ENCODE measurements at regions not wholly inside any gene's neighbourhood (a gene's known extent, or its start where the extent isn't known, plus 50 kb on each side); places are given as distances from the start of the nearest gene placed in this dataset.

GRCh38 chr9:18357321-18357720 lies 116.6 kb upstream of the ADAMTSL1 start:
- no peak overlapping the region for H3K4ac ChIP-seq (ENCODE audit: low read depth, low read length)
- H3K23ac ChIP-seq (ENCODE audit: insufficient read length, low read depth, low read length) = no peak overlapping the region
- H3K23me2 ChIP-seq (ENCODE audit: insufficient read length, low read depth, low read length, poor library complexity, severe bottlenecking) = no peaks in the 10 kb centered on the region
- H2BK12ac ChIP-seq (ENCODE audit: insufficient read length, low read depth, low read length) = no peak overlapping the region
- H2BK5ac ChIP-seq (ENCODE audit: insufficient read length, low read length) = no peak overlapping the region
- H2BK120ac ChIP-seq (ENCODE audit: low read depth, low read length, poor library complexity, severe bottlenecking) = no peak overlapping the region
- Mint-ChIP-seq H3K9me3 (no peaks in the 10 kb centered on the region), H3K4me3 (no peak overlapping the region), H3K27me3 (ENCODE audit: low read depth) (no peaks in the 10 kb centered on the region), H3K36me3 (ENCODE audit: insufficient read depth in 1 of 3, low read depth in 3 of 3) (no peaks in the 10 kb centered on the region), H3K4me1 (no peaks in the 10 kb centered on the region; a peak in 1 of 4 replicates), H3K27ac (no peak overlapping the region)
- no peak overlapping the region for H3K18ac ChIP-seq (ENCODE audit: insufficient read length, low read depth, low read length)
- no peak overlapping the region for H3K27ac ChIP-seq (ENCODE audit: insufficient read length, low read depth, low read length)
- H2AK5ac ChIP-seq (ENCODE audit: insufficient read length, low read length) = no peak overlapping the region
- H3K4me1 ChIP-seq (ENCODE audit: insufficient read depth, low read length) = no peaks in the 10 kb centered on the region
- no peak overlapping the region for H2BK15ac ChIP-seq (ENCODE audit: low read depth, low read length)
- H4K5ac ChIP-seq (ENCODE audit: insufficient read length, low read depth, low read length) = no peak overlapping the region
- no peaks in the 10 kb centered on the region for H3K27me3 ChIP-seq (ENCODE audit: insufficient read depth, low read length)
- H3T11ph ChIP-seq (ENCODE audit: low read length) = no peak overlapping the region
- H2AFZ ChIP-seq (ENCODE audit: low read length) = no peak overlapping the region
- H3K9me3 ChIP-seq (ENCODE audit: control insufficient read depth, low read depth, low read length) = no peaks in the 10 kb centered on the region
- no peak overlapping the region for H2BK20ac ChIP-seq (ENCODE audit: low read depth, low read length, poor library complexity, severe bottlenecking)
- no peak overlapping the region for H3K56ac ChIP-seq (ENCODE audit: insufficient read length, low read depth, low read length)
- no peak overlapping the region for H4K91ac ChIP-seq (ENCODE audit: insufficient read length, low read depth, low read length)
- no peak for TF ChIP-seq CTCF (conservative IDR thresholded peaks at IDR 0.05)
- no peak for DNase-seq
- H3K79me2 ChIP-seq (ENCODE audit: insufficient read depth, low read length) = no peaks in the 10 kb centered on the region
- no peak overlapping the region for H4K8ac ChIP-seq (replicated peaks; ENCODE audit: insufficient read length, low read depth, low read length)
- no peak overlapping the region for H3K9ac ChIP-seq (ENCODE audit: extremely low read depth, insufficient read length, low read length)
- no peak overlapping the region for H3K4me2 ChIP-seq (ENCODE audit: insufficient read depth, insufficient read length, low read length)
- H4K20me1 ChIP-seq (ENCODE audit: control insufficient read depth, insufficient read depth, insufficient read length) = no peaks in the 10 kb centered on the region
- no CpG with 5 or more reads among the region's 1 CpG for WGBS (ENCODE audit: extremely low coverage, insufficient read length, low lambda C conversion rate)
- no peak overlapping the region for H3K14ac ChIP-seq (ENCODE audit: insufficient read depth, low read length)
- no peaks in the 10 kb centered on the region for H3K79me1 ChIP-seq (ENCODE audit: insufficient read depth, low read depth, low read length, poor library complexity, severe bottlenecking)
